Mesenchymal stem cell (in vitro differentiated cells and primary cell): ENCODE measurements at regions not wholly inside any gene's neighbourhood (a gene's known extent, or its start where the extent isn't known, plus 50 kb on each side); places are given as distances from the start of the nearest gene placed in this dataset.

Source experiments
- DNase-seq: peaks from one replicate; pipeline ENCODE4 v3.0.0-alpha.2; 2013
- H2AFZ ChIP-seq: one replicate; pipeline ENCODE4 v1.6.1; 2013; ENCODE audit warnings: low read depth, mild to moderate bottlenecking, control low read depth, inconsistent platforms, low read length, moderate library complexity
- H2AK5ac ChIP-seq: 2 replicates; pipeline ENCODE4 v1.6.1; 2013; ENCODE audit warnings: low read length, moderate library complexity, mild to moderate bottlenecking, inconsistent platforms; ENCODE audit not compliant: severe bottlenecking
- H2BK120ac ChIP-seq: one replicate; pipeline ENCODE4 v1.6.1; 2013; ENCODE audit warnings: low read depth, mild to moderate bottlenecking, inconsistent platforms, low read length, moderate library complexity
- H2BK12ac ChIP-seq, 2 experiments: one replicate each; pipeline ENCODE4 v1.6.1; 2013; ENCODE audit warnings: inconsistent platforms in 2 of 2, low read length in 2 of 2, mild to moderate bottlenecking in 2 of 2, moderate library complexity in 2 of 2, control low read depth in 1 of 2
- H2BK15ac ChIP-seq: one replicate; pipeline ENCODE4 v1.6.1; 2013; ENCODE audit warnings: mild to moderate bottlenecking, low read depth, inconsistent platforms; ENCODE audit not compliant: poor library complexity, severe bottlenecking
- H2BK5ac ChIP-seq: 2 replicates; pipeline ENCODE4 v1.6.1; 2013; ENCODE audit warnings: low read depth, mild to moderate bottlenecking, low read length, control low read depth, inconsistent platforms; ENCODE audit not compliant: poor library complexity, severe bottlenecking
- H3K14ac ChIP-seq, 2 experiments: one replicate each; pipeline ENCODE4 v1.6.1; 2013; ENCODE audit warnings: inconsistent platforms in 2 of 2, low read length in 2 of 2, control low read depth in 1 of 2, mild to moderate bottlenecking in 1 of 2, moderate library complexity in 1 of 2
- H3K18ac ChIP-seq, 2 experiments: one replicate each; pipeline ENCODE4 v1.6.1; 2013; ENCODE audit warnings: inconsistent platforms in 2 of 2, low read length in 2 of 2, control low read depth in 1 of 2, low read depth in 1 of 2, mild to moderate bottlenecking in 1 of 2
- H3K23ac ChIP-seq, 2 experiments: one replicate each; pipeline ENCODE4 v1.6.1; 2013; ENCODE audit warnings: inconsistent platforms in 2 of 2, low read length in 2 of 2, mild to moderate bottlenecking in 2 of 2, moderate library complexity in 2 of 2, control low read depth in 1 of 2
- H3K27ac ChIP-seq: 2 replicates; pipeline ENCODE4 v1.5.1; 2013; ENCODE audit warnings: mild to moderate bottlenecking, moderate library complexity, low read length, control low read depth, inconsistent platforms; ENCODE audit not compliant: poor library complexity, severe bottlenecking
- H3K27me3 ChIP-seq, 2 experiments: 2 replicates each; pipeline versions ENCODE4 v1.6.1 to v1.7.0; 2013; ENCODE audit warnings: low read length in 2 of 2, mild to moderate bottlenecking in 2 of 2, moderate library complexity in 2 of 2, control low read depth in 1 of 2, inconsistent platforms in 1 of 2; ENCODE audit not compliant: control insufficient read depth in 1 of 2, insufficient read depth in 1 of 2
- H3K36me3 ChIP-seq, 2 experiments: 2 replicates each; pipeline versions ENCODE4 v1.6.1 to v1.7.0; 2013; ENCODE audit warnings: low read length in 2 of 2, control low read depth in 1 of 2, inconsistent platforms in 1 of 2, low read depth in 1 of 2, mild to moderate bottlenecking in 1 of 2; ENCODE audit not compliant: insufficient read depth in 2 of 2, control insufficient read depth in 1 of 2
- H3K4ac ChIP-seq, 2 experiments: one replicate each; pipeline ENCODE4 v1.6.1; 2013; ENCODE audit warnings: inconsistent platforms in 2 of 2, low read length in 2 of 2, mild to moderate bottlenecking in 2 of 2, moderate library complexity in 2 of 2, control low read depth in 1 of 2, low read depth in 1 of 2
- H3K4me1 ChIP-seq: 2 replicates; pipeline ENCODE4 v1.6.1; 2013; ENCODE audit warnings: low read depth, low read length, control low read depth; ENCODE audit not compliant: control insufficient read depth, insufficient read depth
- H3K4me2 ChIP-seq: 2 replicates; pipeline ENCODE4 v1.6.1; 2013; ENCODE audit warnings: low read length, mild to moderate bottlenecking, inconsistent platforms; ENCODE audit not compliant: poor library complexity, severe bottlenecking
- H3K4me3 ChIP-seq, 2 experiments: 2 replicates each; pipeline versions ENCODE4 v1.5.1 to v1.7.0; 2013; ENCODE audit warnings: low read length in 2 of 2, mild to moderate bottlenecking in 2 of 2, control low read depth in 1 of 2, low read depth in 1 of 2; ENCODE audit not compliant: insufficient read depth in 1 of 2
- H3K79me1 ChIP-seq: replicated peaks from 2 replicates; pipeline ENCODE4 v1.6.1; 2013; ENCODE audit warnings: mild to moderate bottlenecking, control low read depth, low read length, inconsistent platforms; ENCODE audit not compliant: poor library complexity, severe bottlenecking
- H3K9ac ChIP-seq: 2 replicates; pipeline ENCODE4 v1.7.0; 2013; ENCODE audit warnings: mild to moderate bottlenecking, low read length, moderate library complexity
- H3K9me3 ChIP-seq: 2 replicates; pipeline ENCODE4 v1.7.0; 2013; ENCODE audit warnings: mild to moderate bottlenecking, low read length; ENCODE audit not compliant: control insufficient read depth
- H4K8ac ChIP-seq: one replicate; pipeline ENCODE4 v1.6.1; 2013; ENCODE audit warnings: inconsistent platforms, mild to moderate bottlenecking, low read length, moderate library complexity
- H4K91ac ChIP-seq: one replicate; pipeline ENCODE4 v1.6.1; 2013; ENCODE audit warnings: mild to moderate bottlenecking, low read length, inconsistent platforms
- WGBS: methylation state at CpG from one replicate; pipeline ENCODE4 v1.1.7; 2013; ENCODE audit warnings: mixed read lengths; 5-methylcytosine and 5-hydroxymethylcytosine counted together

DNA sequence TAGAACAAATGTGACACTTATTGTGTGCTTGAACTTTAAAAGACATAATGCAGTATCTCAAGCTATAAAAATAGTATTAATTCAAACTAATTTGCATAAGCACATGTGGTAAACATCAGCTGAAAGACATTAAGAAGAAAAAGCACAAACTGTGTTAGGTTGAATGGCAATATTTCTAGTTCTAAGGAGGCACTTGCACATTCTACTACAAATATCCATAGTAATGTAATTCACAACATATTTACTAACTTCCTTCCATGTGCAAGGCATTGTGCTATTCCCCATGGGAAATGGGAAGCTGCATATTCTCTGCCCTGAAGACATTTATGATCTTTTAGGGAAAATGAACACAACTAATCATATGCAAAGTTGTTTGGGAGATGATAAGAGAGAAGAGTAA is 80.2 kb upstream of the SLC13A1 start:
- Histone ChIP-seq H2AK5ac (no peak overlapping the region), H3K9ac (no peak overlapping the region), H3K27ac (no peak overlapping the region), H3K23ac (no peak overlapping the region), H3K4me1 (no peaks in the 10 kb centered on the region), H3K79me1 (no peaks in the 10 kb centered on the region), H3K18ac (no peak overlapping the region), H3K4me2 (no peak overlapping the region), H2AFZ (no peak overlapping the region), H4K8ac (no peak overlapping the region), H2BK120ac (no peak overlapping the region), H4K91ac (no peak overlapping the region), H2BK15ac (no peak overlapping the region), H3K36me3 (no peaks in the 10 kb centered on the region), H3K9me3 (no peaks in the 10 kb centered on the region), H2BK12ac (no peak overlapping the region), H3K27me3 (no peaks in the 10 kb centered on the region), H3K14ac (no peak overlapping the region), H3K4me3 (no peak overlapping the region), H3K4ac (no peak overlapping the region), H2BK5ac (no peak overlapping the region)
- DNase-seq = no peak

DNA sequence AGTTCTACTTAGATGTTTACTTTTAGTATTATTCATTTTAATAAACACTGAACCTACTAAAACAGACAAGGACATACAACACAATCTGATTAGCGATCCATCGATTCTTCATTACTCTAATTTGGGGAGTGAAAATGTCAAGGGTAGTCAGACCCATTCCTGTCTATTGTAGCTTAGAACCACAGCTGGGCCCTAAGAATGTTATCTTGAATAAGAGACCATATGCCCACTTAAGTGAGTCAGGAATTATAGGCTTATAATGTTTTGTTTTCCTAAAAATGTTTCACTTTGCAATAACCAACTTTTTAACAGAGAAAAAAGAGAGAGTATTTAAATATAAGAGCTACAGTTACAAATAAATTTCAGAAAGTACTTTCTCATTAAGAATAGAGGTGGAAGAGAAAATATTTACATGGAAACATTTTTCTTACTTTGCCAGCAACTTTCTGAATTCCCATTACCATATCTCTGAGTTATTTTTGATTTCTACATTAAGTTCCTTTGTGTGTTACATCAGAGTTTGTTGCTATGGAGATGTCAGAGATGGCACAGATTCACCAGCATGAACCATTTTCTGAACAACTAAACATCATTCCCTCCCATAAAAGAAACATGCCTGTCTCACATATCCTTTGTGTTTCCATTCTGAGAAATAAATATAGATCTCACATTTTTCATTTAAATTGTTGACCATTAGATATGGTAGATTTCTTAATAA is 75.4 kb upstream of the SLC13A1 start:
- Histone ChIP-seq H3K79me1 (no peaks in the 10 kb centered on the region), H3K18ac (no peak overlapping the region), H3K9me3 (no peaks in the 10 kb centered on the region), H3K27ac (no peak overlapping the region), H3K14ac (peak overlapping the region in 1 of 2 experiments; percentile 50), H3K4ac (no peak overlapping the region), H3K27me3 (no peaks in the 10 kb centered on the region), H2BK15ac (no peak overlapping the region), H4K91ac (no peak overlapping the region), H3K4me3 (no peak overlapping the region), H2AK5ac (no peak overlapping the region), H2BK12ac (no peak overlapping the region), H3K4me1 (no peaks in the 10 kb centered on the region), H3K9ac (no peak overlapping the region), H4K8ac (no peak overlapping the region), H3K4me2 (no peak overlapping the region), H2BK5ac (no peak overlapping the region), H3K36me3 (no peaks in the 10 kb centered on the region), H2AFZ (no peak overlapping the region), H3K23ac (no peak overlapping the region), H2BK120ac (no peak overlapping the region)
- DNase-seq = peak; percentile 64
- 100% methylated on average over 2 of the region's 2 CpGs for WGBS

DNA sequence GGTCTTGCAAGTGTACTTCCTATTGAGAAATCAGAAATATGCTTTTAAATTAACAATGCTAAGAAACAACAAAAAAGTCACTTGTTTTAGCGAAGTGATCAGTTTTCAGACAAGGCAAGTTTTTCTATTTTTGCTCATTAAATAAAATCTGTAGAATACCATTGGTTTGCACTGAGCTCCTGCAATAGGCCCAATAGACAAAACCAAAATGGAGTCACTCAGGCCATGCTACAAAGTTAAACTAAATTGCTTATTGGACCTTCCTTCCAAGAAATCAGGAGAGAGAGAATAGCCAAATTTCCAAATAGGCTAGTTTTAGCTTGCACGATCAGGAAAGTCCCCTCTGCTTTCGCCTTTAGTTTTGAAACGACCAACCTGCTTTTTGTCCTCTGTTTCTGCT is 73.4 kb upstream of the SLC13A1 start:
- no peak overlapping the region for H3K27ac ChIP-seq
- H3K9ac ChIP-seq = no peak overlapping the region
- H3K23ac ChIP-seq = no peak overlapping the region
- no peaks in the 10 kb centered on the region for H3K9me3 ChIP-seq
- H3K4ac ChIP-seq = no peak overlapping the region
- H3K18ac ChIP-seq = no peak overlapping the region
- no peak overlapping the region for H2BK12ac ChIP-seq
- H2BK5ac ChIP-seq = no peak overlapping the region
- no peak overlapping the region for H4K8ac ChIP-seq
- no peaks in the 10 kb centered on the region for H3K27me3 ChIP-seq
- H3K4me2 ChIP-seq = no peak overlapping the region
- H3K14ac ChIP-seq = no peak overlapping the region
- no peak for DNase-seq
- H3K4me3 ChIP-seq = no peak overlapping the region
- H2BK120ac ChIP-seq = no peak overlapping the region
- H3K36me3 ChIP-seq = no peaks in the 10 kb centered on the region
- H2BK15ac ChIP-seq = no peak overlapping the region
- H2AFZ ChIP-seq = no peak overlapping the region
- WGBS = 100% methylated on average over 3 of the region's 4 CpGs
- H3K4me1 ChIP-seq = no peaks in the 10 kb centered on the region
- H2AK5ac ChIP-seq = no peak overlapping the region
- no peaks in the 10 kb centered on the region for H3K79me1 ChIP-seq
- no peak overlapping the region for H4K91ac ChIP-seq

DNA sequence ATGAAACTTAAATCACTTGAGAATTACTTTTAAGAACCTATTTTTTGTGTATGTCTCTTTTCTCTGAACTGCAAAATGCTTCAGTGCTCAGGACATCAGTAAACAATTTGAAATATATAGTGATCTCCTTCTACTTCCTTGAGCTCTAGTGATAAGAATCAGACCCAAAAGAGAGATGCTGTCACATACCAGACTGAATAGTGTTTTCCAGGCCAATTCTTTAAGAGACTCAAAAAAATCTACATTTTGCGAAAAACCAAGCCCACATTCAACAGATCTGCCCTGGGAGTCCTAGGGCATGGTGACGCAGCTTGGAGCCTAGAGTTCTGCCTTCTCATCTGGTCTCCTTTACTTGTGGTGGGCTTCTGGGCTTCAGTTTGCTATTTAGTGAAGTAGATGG is 72.1 kb upstream of the SLC13A1 start:
- Histone ChIP-seq H3K27ac (no peak overlapping the region), H3K23ac (no peak overlapping the region), H3K9me3 (no peaks in the 10 kb centered on the region), H3K4me3 (no peak overlapping the region), H3K4me1 (no peaks in the 10 kb centered on the region), H2BK15ac (no peak overlapping the region), H3K4me2 (no peak overlapping the region), H3K4ac (peak overlapping the region in 1 of 2 experiments; percentile 9), H3K36me3 (no peaks in the 10 kb centered on the region), H4K8ac (no peak overlapping the region), H2AFZ (no peak overlapping the region), H2AK5ac (no peak overlapping the region), H3K27me3 (no peaks in the 10 kb centered on the region), H3K9ac (no peak overlapping the region), H2BK120ac (no peak overlapping the region), H2BK12ac (no peak overlapping the region), H3K18ac (no peak overlapping the region), H3K14ac (no peak overlapping the region), H2BK5ac (no peak overlapping the region), H4K91ac (no peak overlapping the region), H3K79me1 (no peaks in the 10 kb centered on the region)
- DNase-seq = peak; percentile 21
- 56% methylated on average over 2 of the region's 2 CpGs for WGBS
